ENCODE measurements at regions not wholly inside any gene's neighbourhood (a gene's known extent, or its start where the extent isn't known, plus 50 kb on each side); places are given as distances from the start of the nearest gene placed in this dataset.

DNA sequence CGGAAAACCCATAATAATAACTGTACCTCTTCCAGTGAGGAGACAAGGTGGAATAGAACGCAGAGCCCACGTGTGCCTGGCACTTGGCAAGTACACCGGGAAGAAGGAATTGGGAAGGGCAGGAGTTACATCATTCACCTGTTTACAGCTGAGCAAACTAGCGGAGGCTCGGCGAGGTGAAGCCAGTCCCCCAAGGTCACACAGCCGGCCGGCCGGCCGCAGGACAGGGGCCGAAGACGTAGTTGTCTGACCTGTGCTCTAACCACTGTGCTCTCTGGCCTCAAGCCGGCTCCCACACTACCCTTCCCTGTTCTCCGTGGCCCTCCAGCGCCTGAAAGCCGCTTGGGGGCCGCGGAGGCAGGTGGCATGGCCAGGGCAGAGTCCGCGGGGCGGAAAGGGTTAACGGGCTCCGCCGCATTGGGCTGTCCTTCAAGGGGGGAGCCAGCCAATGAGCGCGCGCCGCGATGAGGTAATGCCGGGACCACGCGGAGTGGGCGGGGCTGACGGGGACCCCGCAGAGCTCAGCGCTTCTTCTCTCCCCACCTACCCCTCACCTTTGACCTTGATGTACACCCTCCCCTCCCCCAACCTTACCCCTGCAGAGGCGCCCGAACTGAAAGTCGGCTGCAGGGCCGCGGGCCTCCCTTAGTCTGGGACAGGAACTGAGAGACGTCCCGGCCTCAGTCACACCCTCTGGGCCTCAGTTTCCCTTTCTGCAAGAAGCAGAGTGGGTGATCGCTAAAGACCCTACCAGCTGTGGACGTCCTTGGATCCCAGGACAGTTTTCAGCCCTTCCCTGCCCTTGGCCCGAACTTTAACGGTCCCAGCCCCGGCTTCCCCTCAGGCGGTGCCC is 125.1 kb downstream of the C9orf50 start:
- H3K79me2 ChIP-seq (ENCODE audit: control insufficient read depth, low read length): no peaks in the 10 kb centered on the region
- H3K27ac ChIP-seq (ENCODE audit: low read depth, low read length): no peak overlapping the region
- peaks cover 12% of the 10 kb centered on the region for H3K27me3 ChIP-seq (ENCODE audit: control insufficient read depth, low read length)
- no peaks in the 10 kb centered on the region for H4K20me1 ChIP-seq (ENCODE audit: control insufficient read depth, insufficient read depth, low read depth, low read length)
- no peaks in the 10 kb centered on the region for H3K4me1 ChIP-seq (ENCODE audit: control insufficient read depth, low read length)
- H3K4me2 ChIP-seq (ENCODE audit: low read length): no peak overlapping the region
- no peak overlapping the region for H3K4me3 ChIP-seq (ENCODE audit: low read length)
- no peaks in the 10 kb centered on the region for H3K9me3 ChIP-seq (ENCODE audit: control insufficient read depth, insufficient read depth, low read length)
- no peaks in the 10 kb centered on the region for H3K36me3 ChIP-seq (ENCODE audit: control insufficient read depth, low read length)
- no peaks in the 10 kb centered on the region for H3K9me2 ChIP-seq (replicated peaks; ENCODE audit: control insufficient read depth, low read length)
- no peaks in the 10 kb centered on the region for H3F3A ChIP-seq (ENCODE audit: control insufficient read depth, insufficient read depth)
- TF ChIP-seq, protein P1, sequence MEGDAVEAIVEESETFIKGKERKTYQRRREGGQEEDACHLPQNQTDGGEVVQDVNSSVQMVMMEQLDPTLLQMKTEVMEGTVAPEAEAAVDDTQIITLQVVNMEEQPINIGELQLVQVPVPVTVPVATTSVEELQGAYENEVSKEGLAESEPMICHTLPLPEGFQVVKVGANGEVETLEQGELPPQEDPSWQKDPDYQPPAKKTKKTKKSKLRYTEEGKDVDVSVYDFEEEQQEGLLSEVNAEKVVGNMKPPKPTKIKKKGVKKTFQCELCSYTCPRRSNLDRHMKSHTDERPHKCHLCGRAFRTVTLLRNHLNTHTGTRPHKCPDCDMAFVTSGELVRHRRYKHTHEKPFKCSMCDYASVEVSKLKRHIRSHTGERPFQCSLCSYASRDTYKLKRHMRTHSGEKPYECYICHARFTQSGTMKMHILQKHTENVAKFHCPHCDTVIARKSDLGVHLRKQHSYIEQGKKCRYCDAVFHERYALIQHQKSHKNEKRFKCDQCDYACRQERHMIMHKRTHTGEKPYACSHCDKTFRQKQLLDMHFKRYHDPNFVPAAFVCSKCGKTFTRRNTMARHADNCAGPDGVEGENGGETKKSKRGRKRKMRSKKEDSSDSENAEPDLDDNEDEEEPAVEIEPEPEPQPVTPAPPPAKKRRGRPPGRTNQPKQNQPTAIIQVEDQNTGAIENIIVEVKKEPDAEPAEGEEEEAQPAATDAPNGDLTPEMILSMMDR (IDR thresholded peaks at IDR 0.05; ENCODE audit: low read depth, low read length, poor library complexity, severe bottlenecking): no peak
- TF ChIP-seq EZH2phosphoT487 (IDR thresholded peaks at IDR 0.05; ENCODE audit: borderline replicate concordance, low read length): no peak

DNA sequence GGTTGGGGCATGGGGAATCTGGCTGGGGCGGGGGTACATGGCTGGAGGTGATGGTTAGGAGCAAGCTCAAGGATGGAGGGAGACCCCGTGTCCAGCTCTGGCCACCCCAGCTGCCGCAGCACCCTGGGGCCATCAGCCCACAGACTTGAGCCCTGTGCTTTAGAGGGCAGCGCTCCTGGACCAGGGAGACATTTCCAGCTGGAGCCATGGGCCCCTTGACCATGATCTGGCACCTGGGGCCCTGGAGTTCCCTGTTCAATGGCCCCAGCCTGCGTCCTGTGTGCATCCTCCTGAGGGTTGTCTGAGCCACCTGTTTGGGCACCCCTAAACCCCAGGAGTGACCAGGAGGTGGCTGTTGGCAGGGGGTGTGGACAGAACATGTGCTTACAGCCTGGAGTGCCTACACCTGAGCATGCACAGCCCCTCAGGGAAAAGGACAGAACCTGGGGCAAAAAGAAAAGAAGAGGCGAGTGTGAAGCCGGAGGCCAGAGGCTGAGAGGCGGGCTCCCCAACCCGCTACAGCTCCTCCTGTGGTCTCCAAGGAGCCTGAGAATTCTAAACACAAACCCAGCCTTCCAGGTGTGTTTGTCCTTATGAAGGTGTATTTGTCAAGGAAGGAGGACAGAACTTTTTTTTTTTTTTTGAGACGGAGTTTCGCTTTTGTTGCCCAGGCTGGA is 126.7 kb downstream of the C9orf50 start:
- no peaks in the 10 kb centered on the region for H3K4me1 ChIP-seq (ENCODE audit: control insufficient read depth, low read length)
- H3K36me3 ChIP-seq (ENCODE audit: control insufficient read depth, low read length): no peaks in the 10 kb centered on the region
- H3K27me3 ChIP-seq (ENCODE audit: control insufficient read depth, low read length): peaks cover 17% of the 10 kb centered on the region
- no peaks in the 10 kb centered on the region for H3K9me2 ChIP-seq (replicated peaks; ENCODE audit: control insufficient read depth, low read length)
- no peaks in the 10 kb centered on the region for H4K20me1 ChIP-seq (ENCODE audit: control insufficient read depth, insufficient read depth, low read depth, low read length)
- no peak overlapping the region for H3K4me3 ChIP-seq (ENCODE audit: low read length)
- no peaks in the 10 kb centered on the region for H3K79me2 ChIP-seq (ENCODE audit: control insufficient read depth, low read length)
- no peaks in the 10 kb centered on the region for H3K9me3 ChIP-seq (ENCODE audit: control insufficient read depth, insufficient read depth, low read length)
- H3K4me2 ChIP-seq (ENCODE audit: low read length): no peak overlapping the region
- H3K27ac ChIP-seq (ENCODE audit: low read depth, low read length): no peak overlapping the region
- TF ChIP-seq, protein P1 (IDR thresholded peaks at IDR 0.05; ENCODE audit: low read depth, low read length, poor library complexity, severe bottlenecking): no peak
- TF ChIP-seq EZH2phosphoT487 (IDR thresholded peaks at IDR 0.05; ENCODE audit: borderline replicate concordance, low read length): no peak
- H3F3A ChIP-seq (ENCODE audit: control insufficient read depth, insufficient read depth): no peaks in the 10 kb centered on the region

DNA sequence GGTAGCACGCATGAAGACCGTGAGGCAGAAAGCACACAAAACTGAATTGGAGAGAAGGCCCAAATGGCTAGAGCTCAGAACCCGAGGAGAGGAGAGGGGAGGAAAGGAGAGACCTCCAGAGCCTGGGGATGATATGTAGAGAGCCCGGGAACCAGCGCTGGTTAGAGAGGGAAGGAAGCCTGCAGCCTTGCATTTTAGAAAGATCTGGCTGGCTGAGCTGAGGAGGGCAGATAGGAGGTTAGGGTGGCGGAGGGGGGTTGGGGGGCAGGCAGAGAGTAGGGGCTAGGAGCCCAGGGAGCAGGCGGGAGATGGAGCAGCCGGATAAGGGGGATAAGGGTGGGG is 127.2 kb downstream of the C9orf50 start:
- H3K4me2 ChIP-seq (ENCODE audit: low read length): no peak overlapping the region
- H3K27ac ChIP-seq (ENCODE audit: low read depth, low read length): no peak overlapping the region
- peaks cover 21% of the 10 kb centered on the region for H3K27me3 ChIP-seq (ENCODE audit: control insufficient read depth, low read length)
- H3K9me3 ChIP-seq (ENCODE audit: control insufficient read depth, insufficient read depth, low read length): no peaks in the 10 kb centered on the region
- H3K4me1 ChIP-seq (ENCODE audit: control insufficient read depth, low read length): peaks cover 3% of the 10 kb centered on the region
- H3K79me2 ChIP-seq (ENCODE audit: control insufficient read depth, low read length): no peaks in the 10 kb centered on the region; the same call in 1 of the 2 replicates
- H3K4me3 ChIP-seq (ENCODE audit: low read length): no peak overlapping the region
- no peaks in the 10 kb centered on the region for H3F3A ChIP-seq (ENCODE audit: control insufficient read depth, insufficient read depth)
- no peaks in the 10 kb centered on the region for H3K9me2 ChIP-seq (replicated peaks; ENCODE audit: control insufficient read depth, low read length)
- no peaks in the 10 kb centered on the region for H4K20me1 ChIP-seq (ENCODE audit: control insufficient read depth, insufficient read depth, low read depth, low read length)
- no peaks in the 10 kb centered on the region for H3K36me3 ChIP-seq (ENCODE audit: control insufficient read depth, low read length)
- TF ChIP-seq, protein P1 (IDR thresholded peaks at IDR 0.05; ENCODE audit: low read depth, low read length, poor library complexity, severe bottlenecking): no peak
- TF ChIP-seq EZH2phosphoT487 (IDR thresholded peaks at IDR 0.05; ENCODE audit: borderline replicate concordance, low read length): no peak

Data from DOHH2 (cell line).